H7 (cell line): ENCODE measurements at regions not wholly inside any gene's neighbourhood (a gene's known extent, or its start where the extent isn't known, plus 50 kb on each side); places are given as distances from the start of the nearest gene placed in this dataset.

Source experiments
- DNase-seq: peaks from one replicate; pipeline ENCODE4 v3.0.0; 2012
- H3K27me3 ChIP-seq: 2 replicates; pipeline ENCODE4 v1.6.0; 2011; ENCODE audit warnings: mild to moderate bottlenecking, low read length; ENCODE audit not compliant: control insufficient read depth, insufficient read depth
- H3K36me3 ChIP-seq: replicated peaks from 2 replicates; pipeline ENCODE4 v1.5.1; 2011; ENCODE audit warnings: low read length; ENCODE audit not compliant: control insufficient read depth, insufficient read depth
- H3K4me3 ChIP-seq: 2 replicates; pipeline ENCODE4 v1.5.1; 2011; ENCODE audit warnings: low read depth, mild to moderate bottlenecking, control low read depth, low read length, moderate library complexity; ENCODE audit not compliant: insufficient read depth

DNA sequence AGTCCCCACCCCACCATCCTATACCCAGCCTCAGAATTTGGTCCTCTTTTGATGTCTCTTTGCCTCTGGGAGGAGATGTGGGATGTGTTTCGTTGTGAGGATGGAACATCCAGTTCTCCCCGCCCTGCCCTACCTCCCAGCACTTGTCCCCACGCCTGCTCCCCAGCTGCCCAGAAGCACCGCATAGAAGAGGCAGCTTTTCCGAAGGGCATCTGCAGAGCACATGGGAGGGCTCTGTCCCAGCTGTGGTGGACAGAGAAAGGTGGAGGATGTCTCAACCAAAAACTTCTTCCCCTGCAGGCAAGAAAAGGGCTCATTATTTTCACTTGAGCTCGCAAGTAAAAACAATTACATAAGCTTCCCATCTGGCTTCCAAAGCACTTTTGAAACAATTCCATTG lies 302.6 kb downstream of the PCNX1 start:
- Histone ChIP-seq H3K36me3 (no peaks in the 10 kb centered on the region), H3K4me3 (no peak overlapping the region), H3K27me3 (no peaks in the 10 kb centered on the region; the same call in 1 of the 2 replicates)
- no peak for DNase-seq

DNA sequence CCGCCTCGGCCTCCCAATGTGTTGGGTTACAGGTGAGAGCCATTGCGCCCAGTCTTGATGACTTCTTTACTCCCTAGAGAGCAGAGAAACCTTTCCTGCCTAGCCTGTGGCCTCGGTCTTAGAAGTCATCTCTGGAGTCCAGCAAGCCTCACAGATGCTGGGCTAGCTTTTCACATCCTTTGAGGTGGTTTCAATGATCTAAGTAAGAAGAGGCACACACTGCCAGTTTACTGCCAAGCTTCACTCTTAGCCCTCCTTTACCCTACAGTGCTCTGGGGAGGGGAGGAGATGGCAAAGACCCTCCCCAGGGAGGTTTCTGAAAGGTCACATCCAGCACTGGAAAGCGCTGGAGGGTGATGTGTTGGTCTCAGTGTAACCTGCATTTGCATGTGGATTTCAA lies 304.8 kb downstream of the PCNX1 start:
- no peak for DNase-seq
- no peak overlapping the region for H3K4me3 ChIP-seq
- H3K27me3 ChIP-seq, result no peaks in the 10 kb centered on the region; the same call in 1 of the 2 replicates
- H3K36me3 ChIP-seq, result no peaks in the 10 kb centered on the region

DNA sequence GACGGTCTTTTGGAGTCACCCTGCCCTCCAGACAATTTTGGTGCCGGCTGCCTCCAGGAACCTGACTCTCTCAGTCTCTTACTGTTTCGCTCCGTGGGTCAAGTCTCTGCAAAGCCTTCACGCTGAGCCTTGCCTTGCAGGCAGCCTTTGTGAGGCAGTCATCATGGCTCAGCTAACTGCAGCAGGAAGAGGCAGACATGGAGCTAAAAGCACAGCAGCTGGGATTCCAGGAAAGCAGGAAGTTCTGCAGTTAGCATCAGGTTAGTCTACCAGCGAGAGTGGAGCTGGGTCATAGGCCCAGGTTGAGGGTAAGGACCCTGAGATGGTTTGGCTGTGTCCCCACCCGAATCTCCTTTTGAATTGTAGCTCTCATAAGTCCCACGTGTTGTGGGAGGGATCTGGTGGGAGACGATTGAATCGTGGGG lies 305.4 kb downstream of the PCNX1 start:
- no peaks in the 10 kb centered on the region for H3K36me3 ChIP-seq
- H3K4me3 ChIP-seq, result no peak overlapping the region
- DNase-seq, result no peak
- H3K27me3 ChIP-seq, result no peaks in the 10 kb centered on the region; the same call in 1 of the 2 replicates

GRCh38 chr14:71214241-71214640 lies 307.0 kb downstream of the PCNX1 start:
- no peak for DNase-seq
- Histone ChIP-seq H3K27me3 (no peaks in the 10 kb centered on the region; the same call in 1 of the 2 replicates), H3K4me3 (no peak overlapping the region), H3K36me3 (no peaks in the 10 kb centered on the region)

GRCh38 chr14:71220462-71220861 lies 313.2 kb downstream of the PCNX1 start:
- no peaks in the 10 kb centered on the region for H3K27me3 ChIP-seq
- no peak overlapping the region for H3K4me3 ChIP-seq
- DNase-seq, result no peak
- no peaks in the 10 kb centered on the region for H3K36me3 ChIP-seq

- Histone ChIP-seq H3K4me3 (no peak overlapping the region), H3K36me3 (no peaks in the 10 kb centered on the region), H3K27me3 (no peaks in the 10 kb centered on the region)
- no peak for DNase-seq
Measured at GRCh38 chr14:71221119-71221518, 313.9 kb downstream of the PCNX1 start.

- no peaks in the 10 kb centered on the region for H3K27me3 ChIP-seq
- H3K36me3 ChIP-seq, result no peaks in the 10 kb centered on the region
- no peak overlapping the region for H3K4me3 ChIP-seq
- DNase-seq, result no peak
Measured at GRCh38 chr14:71225113-71225512, 317.9 kb downstream of the PCNX1 start.

- Histone ChIP-seq H3K36me3 (no peaks in the 10 kb centered on the region), H3K4me3 (no peak overlapping the region), H3K27me3 (no peaks in the 10 kb centered on the region)
- DNase-seq, result no peak
Measured at GRCh38 chr14:71228711-71229110, 321.5 kb downstream of the PCNX1 start.

GRCh38 chr14:71229875-71230274 lies 322.6 kb downstream of the PCNX1 start:
- no peaks in the 10 kb centered on the region for H3K27me3 ChIP-seq
- H3K4me3 ChIP-seq, result no peak overlapping the region
- no peak for DNase-seq
- no peaks in the 10 kb centered on the region for H3K36me3 ChIP-seq

- Histone ChIP-seq H3K27me3 (no peaks in the 10 kb centered on the region), H3K4me3 (no peak overlapping the region), H3K36me3 (no peaks in the 10 kb centered on the region)
- DNase-seq, result peak; percentile 44
Measured at GRCh38 chr14:71230897-71231296, 323.6 kb downstream of the PCNX1 start.

DNA sequence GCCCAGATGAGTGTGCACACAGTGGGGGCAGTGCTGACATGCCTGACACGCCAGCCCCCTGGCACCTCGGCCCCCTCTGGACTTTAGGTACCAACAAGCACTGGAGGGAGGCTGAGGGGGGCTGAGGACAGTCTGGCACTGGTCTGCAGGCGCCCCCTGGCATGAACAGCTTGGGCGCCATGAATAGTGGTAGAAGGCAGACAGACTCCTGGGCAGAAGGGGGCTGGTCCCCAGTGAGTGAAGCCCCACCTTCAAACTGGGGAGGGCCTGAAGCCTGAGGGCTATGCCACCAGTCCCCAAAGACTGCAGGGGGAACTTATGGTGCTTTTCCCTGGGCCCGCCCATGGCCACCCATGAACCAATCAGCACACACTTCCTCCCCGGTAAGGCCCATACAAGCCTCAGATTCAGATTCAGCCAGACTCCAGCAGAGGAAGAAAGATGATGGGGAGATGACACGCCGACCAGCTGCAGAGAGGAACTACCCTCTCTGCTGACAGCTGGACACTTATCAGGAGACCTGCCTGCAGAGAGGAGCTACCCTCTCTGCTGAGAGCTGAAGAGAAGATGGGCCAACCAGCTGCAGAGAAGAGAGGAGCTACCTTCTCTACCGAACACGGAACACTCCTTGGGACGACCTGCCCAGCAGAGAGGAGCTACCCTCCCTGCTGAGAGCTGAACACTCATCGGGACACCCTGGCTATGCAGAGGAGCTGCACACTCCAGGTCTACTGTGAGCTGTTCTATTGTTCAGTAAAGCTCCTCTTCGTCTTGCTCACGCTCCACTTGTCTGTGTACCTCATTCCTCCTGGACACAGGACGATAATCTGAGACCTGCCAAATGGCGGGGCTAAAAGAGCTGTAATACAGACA lies 324.5 kb downstream of the PCNX1 start:
- DNase-seq, result peak; percentile 37
- Histone ChIP-seq H3K4me3 (no peak overlapping the region), H3K36me3 (no peaks in the 10 kb centered on the region), H3K27me3 (no peaks in the 10 kb centered on the region)

GRCh38 chr14:71232506-71232905 lies 325.2 kb downstream of the PCNX1 start:
- no peak for DNase-seq
- no peaks in the 10 kb centered on the region for H3K36me3 ChIP-seq

GRCh38 chr14:71235875-71236274 lies 328.6 kb downstream of the PCNX1 start:
- Histone ChIP-seq H3K4me3 (no peak overlapping the region), H3K27me3 (no peaks in the 10 kb centered on the region), H3K36me3 (no peaks in the 10 kb centered on the region)
- DNase-seq, result peak; percentile 22

More at GRCh38 chr14:71232506-71232905, 325.2 kb downstream of the PCNX1 start:
- H3K27me3 ChIP-seq, result no peaks in the 10 kb centered on the region
- no peak overlapping the region for H3K4me3 ChIP-seq

- no peak overlapping the region for H3K4me3 ChIP-seq
- no peak for DNase-seq
- H3K27me3 ChIP-seq, result no peaks in the 10 kb centered on the region
- no peaks in the 10 kb centered on the region for H3K36me3 ChIP-seq
Measured at GRCh38 chr14:71236487-71236886, 329.2 kb downstream of the PCNX1 start.

- Histone ChIP-seq H3K36me3 (no peaks in the 10 kb centered on the region), H3K27me3 (no peaks in the 10 kb centered on the region), H3K4me3 (no peak overlapping the region)
- DNase-seq, result no peak
Measured at GRCh38 chr14:71237556-71237955, 330.3 kb downstream of the PCNX1 start.
